Body of pancreas (tissue), 4 donors: ENCODE measurements at regions not wholly inside any gene's neighbourhood (a gene's known extent, or its start where the extent isn't known, plus 50 kb on each side); places are given as distances from the start of the nearest gene placed in this dataset. TPM values are rescaled to one million over a fixed set of nuclear protein-coding genes. Genes with fewer than 3 reads are reported as not detected.

Source experiments
- ATAC-seq: fragments of 150-250 bp; one replicate; pipeline ENCODE4 v1.9.1; 2016
- DNase-seq, 4 donors: peaks; one replicate each; pipeline ENCODE4 v3.0.0-alpha.2; 2019
- H3K27ac ChIP-seq, 4 donors: fragments of 200-600 bp; sonication (generic); 1 replicate in 3 of 4; 2 replicates in 1 of 4; pipeline versions ENCODE4 v1.5.1 to v1.6.1; 2016 to 2019; ENCODE audit warnings: mild to moderate bottlenecking in 1 of 4, mixed read lengths in 1 of 4, moderate library complexity in 1 of 4
- H3K27me3 ChIP-seq, 2 donors: fragments of 200-600 bp; sonication (generic); one replicate each; pipeline ENCODE4 v1.6.0; 2016; ENCODE audit warnings: mild to moderate bottlenecking in 1 of 2
- H3K36me3 ChIP-seq, 2 donors: fragments of 200-600 bp; sonication (generic); replicated peaks in 1 of 2; 2 replicates each; pipeline ENCODE4 v1.5.1; 2016; ENCODE audit warnings: low read depth in 2 of 2; ENCODE audit not compliant: insufficient read depth in 1 of 2
- H3K4me1 ChIP-seq: fragments of 200-600 bp; sonication (generic); one replicate; pipeline ENCODE4 v1.6.0; 2016
- H3K4me3 ChIP-seq, 2 donors: fragments of 200-600 bp; sonication (generic); 1 replicate in 1 of 2; 2 replicates in 1 of 2; pipeline ENCODE4 v1.5.1; 2016 to 2019
- H3K9me3 ChIP-seq, 3 donors: fragments of 200-600 bp; sonication (generic); 1 replicate in 2 of 3; 2 replicates in 1 of 3; pipeline ENCODE4 v1.5.1; 2016
- CTCF ChIP-seq, 7 experiments: fragments of 450-650 bp in 4 of 7; fragments of 200-600 bp in 3 of 7; sonication (generic) in 3 of 7; IDR thresholded peaks; one replicate each; pipeline ENCODE4 v1.5.1; 2016 to 2019; ENCODE audit warnings: antibody characterized with exemption in 7 of 7
- POLR2A ChIP-seq, 3 donors: fragments of 450-650 bp; IDR thresholded peaks; one replicate each; pipeline ENCODE4 v1.6.1; 2016; ENCODE audit warnings: antibody characterized with exemption in 3 of 3, mild to moderate bottlenecking in 2 of 3
- WGBS, 2 donors: methylation state at CpG; one replicate each; pipeline ENCODE4 v1.1.5; 2017; 5-methylcytosine and 5-hydroxymethylcytosine counted together
- intact Hi-C: fragments of 100-400 bp; cut with DNase I; formaldehyde crosslinking; loops from one replicate; pipeline ENCODE4 v1.15.1; 2023
- small RNA-seq: library from RNA; depleted of rRNA; stranded (forward); fragments of <200 nt; gene quantifications from one replicate; pipeline ENCODE3, GENCODE V24; 2016

DNA sequence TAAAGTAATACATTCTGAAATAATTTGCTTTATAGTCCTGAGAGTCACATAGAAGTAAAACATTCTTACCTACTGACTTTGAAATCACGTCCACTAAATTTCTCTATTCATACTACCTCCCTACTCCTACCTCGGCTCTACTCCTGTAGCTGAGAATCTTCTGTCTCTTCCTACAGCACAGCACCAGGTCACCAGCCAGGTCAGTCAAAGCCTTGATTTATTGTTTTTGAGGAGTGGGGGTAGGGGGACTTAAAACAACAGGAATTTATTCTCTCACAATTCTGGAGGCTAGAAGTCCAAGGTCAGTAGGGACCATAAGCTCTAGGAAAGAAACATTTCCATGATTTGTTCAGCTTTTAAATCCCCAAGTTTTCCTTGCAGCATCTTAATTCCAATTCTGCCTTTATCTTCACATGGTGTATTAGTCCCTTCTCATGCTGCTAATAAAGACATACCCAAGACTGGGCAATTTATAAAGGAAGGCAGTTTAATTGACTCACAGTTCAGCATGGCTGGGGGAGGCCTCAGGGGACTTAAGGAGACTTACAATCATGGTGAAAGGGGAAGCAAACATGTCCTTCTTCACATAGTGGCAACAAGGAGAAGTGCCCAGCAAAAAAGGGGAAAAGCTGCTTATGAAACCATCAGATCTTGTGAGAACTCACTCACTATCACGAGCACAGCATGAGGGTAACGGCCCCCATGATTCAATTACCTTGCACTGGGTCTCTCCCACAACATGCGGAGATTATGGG lies 49.6 kb upstream of the CCNG1 start:
- H3K36me3 ChIP-seq: no peaks in the 10 kb centered on the region
- ATAC-seq: no peak
- peaks cover 13% of the 10 kb centered on the region for H3K4me1 ChIP-seq
- H3K27me3 ChIP-seq: no peaks in the 10 kb centered on the region
- H3K27ac ChIP-seq: no peak overlapping the region
- no peaks in the 10 kb centered on the region for H3K9me3 ChIP-seq
- intact Hi-C loops: no loop called here
- TF ChIP-seq POLR2A (IDR thresholded peaks at IDR 0.05) (no peak), CTCF (IDR thresholded peaks at IDR 0.05) (no peak)
- no peak for DNase-seq
- H3K4me3 ChIP-seq: no peak overlapping the region
- WGBS, 2 donors: 84 to 85% methylated on average over 5 of the region's 5 CpGs

Small RNA genes in the stretch of these regions (small RNA-seq; reads per million reads assigned to genes)
- gene RNU6-164P: not detected
